MCF 10A (cell line): ENCODE measurements at regions not wholly inside any gene's neighbourhood (a gene's known extent, or its start where the extent isn't known, plus 50 kb on each side); places are given as distances from the start of the nearest gene placed in this dataset.
"Not testable (repeated sequence)": the region's sequence is repeated elsewhere in the genome, so short reads cannot be mapped to it uniquely, and the experiment has no call there.

ENCODE experiments used
- BruUV-seq: library from RNA; stranded (reverse); fragments of 400-500 nt; replicated peaks from 2 replicates; lab custom pipeline; 2021; lab: Mats Ljungman, UMichigan
- CTCF ChIA-PET: fragments of 300-600 bp; sonication (Branson Sonifier 250); formaldehyde crosslinking; extraction: SDS; loops from one replicate; lab custom pipeline; 2021; ENCODE audit warnings: antibody characterized with exemption, inconsistent platforms; lab: Yijun Ruan, JAX
- POLR2A ChIA-PET: fragments of 300-600, 350-650 bp; sonication (Branson Sonifier 250); formaldehyde crosslinking; extraction: SDS; loops from one replicate; lab custom pipeline; 2020; ENCODE audit warnings: antibody characterized with exemption, inconsistent platforms; lab: Yijun Ruan, JAX
- DNase-seq: peaks from one replicate; pipeline ENCODE4 v3.0.0-alpha.2; 2018; ENCODE audit not compliant: unreplicated experiment
- H3K27ac Mint-ChIP-seq: one replicate; pipeline ENCODE4 v1.8.0; 2022; ENCODE audit warnings: mild to moderate bottlenecking, low read depth, mixed read lengths; ENCODE audit not compliant: unreplicated experiment
- H3K27me3 Mint-ChIP-seq: one replicate; pipeline ENCODE4 v1.8.0; 2022; ENCODE audit warnings: mixed read lengths; ENCODE audit not compliant: insufficient read depth, unreplicated experiment
- H3K36me3 Mint-ChIP-seq: one replicate; pipeline ENCODE4 v1.8.0; 2022; ENCODE audit warnings: mild to moderate bottlenecking, moderate library complexity, mixed read lengths; ENCODE audit not compliant: insufficient read depth, unreplicated experiment
- H3K4me1 Mint-ChIP-seq: one replicate; pipeline ENCODE4 v1.8.0; 2022; ENCODE audit warnings: mixed read lengths; ENCODE audit not compliant: insufficient read depth, unreplicated experiment
- H3K4me3 Mint-ChIP-seq: one replicate; pipeline ENCODE4 v1.8.0; 2022; ENCODE audit warnings: mild to moderate bottlenecking, moderate library complexity, mixed read lengths; ENCODE audit not compliant: unreplicated experiment
- H3K9me3 Mint-ChIP-seq: one replicate; pipeline ENCODE4 v1.8.0; 2022; ENCODE audit warnings: mixed read lengths; ENCODE audit not compliant: unreplicated experiment
- intact Hi-C: fragments of 100-400 bp; cut with micrococcal nuclease; formaldehyde crosslinking; loops from 2 replicates; pipeline ENCODE4 v1.14.1; 2022
- TF ChIP-seq, protein P1 (sequence below): fragments of 200-600 bp; IDR thresholded peaks from one replicate; pipeline ENCODE4 v1.8.0; 2022; ENCODE audit warnings: antibody characterized with exemption, mild to moderate bottlenecking; ENCODE audit not compliant: unreplicated experiment

DNA sequence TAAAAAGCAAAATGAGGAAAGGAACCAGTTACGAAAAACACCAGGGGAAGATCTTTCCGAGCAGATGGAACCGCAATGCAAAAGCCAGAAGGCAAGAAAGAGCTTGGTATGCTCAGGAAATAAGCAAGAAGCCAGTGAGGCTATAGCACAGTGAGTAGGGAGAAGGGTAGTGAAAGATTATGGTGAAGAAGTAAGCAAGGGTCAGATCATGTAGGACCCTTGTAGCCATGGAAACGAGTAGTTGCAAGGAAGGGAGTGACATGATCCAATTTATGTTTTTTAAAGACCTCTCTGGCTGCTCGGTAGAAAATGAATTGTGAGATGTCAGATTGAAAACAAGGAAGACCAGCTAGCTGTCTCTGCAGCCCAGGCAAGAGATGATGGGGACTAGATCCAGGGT lies 143.3 kb downstream of the USP31 start:
- intact Hi-C loops: no loop called here
- ChIA-PET POLR2A (no interaction called here), CTCF (no interaction called here)
- Mint-ChIP-seq H3K9me3 (no peaks in the 10 kb centered on the region), H3K36me3 (no peaks in the 10 kb centered on the region), H3K27ac (no peak overlapping the region), H3K4me1 (no peaks in the 10 kb centered on the region), H3K27me3 (peaks cover 73% of the 10 kb centered on the region), H3K4me3 (no peak overlapping the region)
- TF ChIP-seq, protein P1, sequence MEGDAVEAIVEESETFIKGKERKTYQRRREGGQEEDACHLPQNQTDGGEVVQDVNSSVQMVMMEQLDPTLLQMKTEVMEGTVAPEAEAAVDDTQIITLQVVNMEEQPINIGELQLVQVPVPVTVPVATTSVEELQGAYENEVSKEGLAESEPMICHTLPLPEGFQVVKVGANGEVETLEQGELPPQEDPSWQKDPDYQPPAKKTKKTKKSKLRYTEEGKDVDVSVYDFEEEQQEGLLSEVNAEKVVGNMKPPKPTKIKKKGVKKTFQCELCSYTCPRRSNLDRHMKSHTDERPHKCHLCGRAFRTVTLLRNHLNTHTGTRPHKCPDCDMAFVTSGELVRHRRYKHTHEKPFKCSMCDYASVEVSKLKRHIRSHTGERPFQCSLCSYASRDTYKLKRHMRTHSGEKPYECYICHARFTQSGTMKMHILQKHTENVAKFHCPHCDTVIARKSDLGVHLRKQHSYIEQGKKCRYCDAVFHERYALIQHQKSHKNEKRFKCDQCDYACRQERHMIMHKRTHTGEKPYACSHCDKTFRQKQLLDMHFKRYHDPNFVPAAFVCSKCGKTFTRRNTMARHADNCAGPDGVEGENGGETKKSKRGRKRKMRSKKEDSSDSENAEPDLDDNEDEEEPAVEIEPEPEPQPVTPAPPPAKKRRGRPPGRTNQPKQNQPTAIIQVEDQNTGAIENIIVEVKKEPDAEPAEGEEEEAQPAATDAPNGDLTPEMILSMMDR: no peak
- no peak for DNase-seq
- no TSS peak for BruUV-seq

DNA sequence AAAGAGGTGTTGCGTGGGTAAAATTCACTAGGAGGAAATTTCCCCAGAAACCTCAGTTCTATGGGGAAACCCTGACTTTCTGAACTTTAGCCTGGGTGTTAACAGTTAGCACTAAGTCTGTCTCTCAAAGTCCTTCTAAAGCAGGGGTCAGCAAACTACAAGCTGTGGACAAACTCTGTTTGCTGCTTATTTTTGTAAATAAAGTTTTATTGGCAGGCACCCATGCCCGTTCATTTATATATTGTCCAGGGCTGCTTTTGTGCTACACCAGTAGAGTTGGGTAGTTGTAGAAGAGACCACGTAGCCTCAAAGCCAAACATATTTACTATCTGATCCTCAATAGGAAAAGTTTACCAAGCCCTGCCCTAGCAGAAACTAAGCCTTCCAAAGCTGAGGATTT lies 159.7 kb downstream of the USP31 start:
- ChIA-PET POLR2A (no interaction called here), CTCF (interaction anchor here (0.7 kb wide), 1 partner anchor 237 kb away, joined by 4 read pairs; no protein-coding TSS in a partner anchor)
- intact Hi-C loops: no loop called here
- Mint-ChIP-seq H3K27ac (no peak overlapping the region), H3K4me1 (no peaks in the 10 kb centered on the region), H3K27me3 (peaks cover 66% of the 10 kb centered on the region), H3K9me3 (no peaks in the 10 kb centered on the region), H3K36me3 (no peaks in the 10 kb centered on the region), H3K4me3 (no peak overlapping the region)
- DNase-seq: no peak
- TF ChIP-seq, protein P1: no peak
- BruUV-seq: no TSS peak

DNA sequence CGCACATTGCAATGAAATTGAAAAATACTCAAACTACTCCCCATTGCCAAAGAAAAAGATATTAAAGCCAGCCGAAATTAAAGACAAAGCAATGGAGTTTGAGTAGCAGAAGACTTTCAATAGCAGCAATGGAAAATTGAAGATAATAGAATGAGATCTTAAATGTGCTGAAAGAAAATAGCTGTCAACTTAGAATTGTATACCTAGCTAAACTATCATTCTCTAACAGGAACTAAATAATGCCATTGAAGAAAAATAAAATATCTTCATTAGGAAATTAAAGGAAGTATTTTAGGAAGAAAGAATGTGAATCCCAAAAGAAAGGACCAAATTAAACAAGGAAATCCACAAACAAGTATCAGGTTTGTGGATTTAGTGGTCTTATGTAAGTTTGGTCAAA lies 165.6 kb downstream of the USP31 start:
- Mint-ChIP-seq H3K27me3 (peaks cover 47% of the 10 kb centered on the region), H3K4me1 (no peaks in the 10 kb centered on the region), H3K9me3 (peaks cover 9% of the 10 kb centered on the region), H3K36me3 (no peaks in the 10 kb centered on the region), H3K27ac (no peak overlapping the region), H3K4me3 (no peak overlapping the region)
- TF ChIP-seq, protein P1: no peak
- no peak for DNase-seq
- ChIA-PET CTCF (no interaction called here), POLR2A (no interaction called here)
- no TSS peak for BruUV-seq
- intact Hi-C loops: no loop called here

DNA sequence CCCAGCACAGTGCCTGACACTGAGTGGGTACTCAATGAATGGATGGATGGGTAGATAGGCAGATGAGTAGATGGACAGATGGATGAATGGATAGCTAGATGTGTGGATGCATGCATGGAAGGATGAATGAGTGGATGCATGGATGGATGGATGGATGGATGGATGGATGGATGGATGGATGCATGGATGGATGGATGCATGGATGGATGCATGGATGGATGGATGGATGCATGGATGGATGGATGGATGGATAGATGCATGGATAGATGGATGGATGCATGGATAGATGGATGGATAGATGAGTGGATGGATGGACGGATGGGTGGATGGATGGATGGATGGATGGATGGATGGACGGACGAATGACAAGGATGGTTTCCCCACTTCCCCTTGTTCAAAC lies 166.6 kb downstream of the HS3ST2 start:
- BruUV-seq, H3K4me3 Mint-ChIP-seq, DNase-seq, H3K4me1 Mint-ChIP-seq, H3K36me3 Mint-ChIP-seq, H3K9me3 Mint-ChIP-seq, intact Hi-C loops, H3K27ac Mint-ChIP-seq: not testable (repeated sequence)
- CTCF ChIA-PET: interaction anchor here (1.2 kb wide), 1 partner anchor 8 kb away, joined by 5 read pairs; no protein-coding TSS in a partner anchor
- peaks cover 24% of the 10 kb centered on the region for H3K27me3 Mint-ChIP-seq
- POLR2A ChIA-PET: interaction anchor here (0.5 kb wide), 1 partner anchor 335 kb away, joined by 3 read pairs; no protein-coding TSS in a partner anchor

DNA sequence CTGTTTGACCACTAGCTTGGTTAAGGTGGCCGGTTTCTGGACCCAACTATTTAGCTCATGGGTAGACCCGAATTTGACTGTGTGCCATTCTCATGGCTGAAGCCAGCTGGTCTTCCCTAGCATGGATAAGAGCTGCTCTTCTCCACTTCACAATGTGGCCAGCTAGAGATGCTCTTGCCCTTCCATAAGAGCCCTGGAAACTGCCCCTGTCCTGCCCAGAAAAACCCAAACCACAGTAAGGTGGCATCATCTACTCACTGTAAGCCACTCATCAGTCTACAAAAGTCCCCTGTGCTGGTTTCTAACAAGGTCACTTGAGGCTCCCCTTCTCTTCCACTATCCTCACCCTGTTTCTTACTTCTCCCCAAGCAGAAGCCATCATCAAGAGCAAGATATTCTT lies 165.1 kb downstream of the HS3ST2 start:
- no peak for DNase-seq
- H3K36me3 Mint-ChIP-seq: no peaks in the 10 kb centered on the region
- peaks cover 24% of the 10 kb centered on the region for H3K27me3 Mint-ChIP-seq
- intact Hi-C loops: no loop called here
- H3K27ac Mint-ChIP-seq: no peak overlapping the region
- H3K9me3 Mint-ChIP-seq: peaks cover 9% of the 10 kb centered on the region
- ChIA-PET CTCF (interaction anchor here (0.8 kb wide), 1 partner anchor 18 kb away, joined by 3 read pairs; no protein-coding TSS in a partner anchor), POLR2A (no interaction called here)
- no peaks in the 10 kb centered on the region for H3K4me1 Mint-ChIP-seq
- TF ChIP-seq, protein P1: no peak
- no TSS peak for BruUV-seq
- no peak overlapping the region for H3K4me3 Mint-ChIP-seq
